CD4-positive, alpha-beta T cell (primary cell): ENCODE measurements at regions not wholly inside any gene's neighbourhood (a gene's known extent, or its start where the extent isn't known, plus 50 kb on each side); places are given as distances from the start of the nearest gene placed in this dataset.

ENCODE experiments used
- ATAC-seq: fragments of 200-7000 bp; cut with Tn5 transposase; one replicate; pipeline ENCODE4 v1.10.0; 2022; ENCODE audit warnings: mild to moderate bottlenecking; ENCODE audit not compliant: poor library complexity
- CTCF ChIA-PET: fragments of 350-600 bp; sonication (Branson Sonifier 250); formaldehyde crosslinking; loops from one replicate; lab custom pipeline; 2021; ENCODE audit warnings: antibody characterized with exemption, inconsistent platforms; lab: Charles Lee
- POLR2A ChIA-PET: fragments of 350-600 bp; sonication (Branson Sonifier 250); formaldehyde crosslinking; loops from one replicate; lab custom pipeline; 2021; ENCODE audit warnings: antibody characterized with exemption, inconsistent platforms; lab: Charles Lee
- DNase-seq, 14 experiments: peaks; one replicate each; pipeline ENCODE4 v3.0.0-alpha.2; 2013 to 2020; ENCODE audit warnings: mixed read lengths in 2 of 14
- H3K27ac ChIP-seq, 2 donors: one replicate each; pipeline versions ENCODE4 v1.5.1 to v1.7.0; 2013; ENCODE audit warnings: low read length in 2 of 2, low read depth in 1 of 2, mild to moderate bottlenecking in 1 of 2
- H3K27me3 ChIP-seq, 2 experiments: 1 replicate in 1 of 2; 2 replicates in 1 of 2; pipeline versions ENCODE4 v1.6.1 to v1.7.0; 2013; ENCODE audit warnings: low read length in 2 of 2, control low read depth in 1 of 2, mild to moderate bottlenecking in 1 of 2, moderate library complexity in 1 of 2; ENCODE audit not compliant: insufficient read depth in 2 of 2, control insufficient read depth in 1 of 2
- H3K36me3 ChIP-seq: one replicate; pipeline ENCODE4 v1.6.1; 2013; ENCODE audit warnings: low read length, control low read depth; ENCODE audit not compliant: insufficient read depth
- H3K4me1 ChIP-seq: one replicate; pipeline ENCODE4 v1.6.1; 2013; ENCODE audit warnings: low read length, control low read depth; ENCODE audit not compliant: insufficient read depth
- H3K4me3 ChIP-seq: one replicate; pipeline ENCODE4 v1.5.1; 2013; ENCODE audit warnings: mild to moderate bottlenecking, low read length, moderate library complexity
- H3K9me3 ChIP-seq, 2 experiments: 1 replicate in 1 of 2; 2 replicates in 1 of 2; pipeline versions ENCODE4 v1.6.1 to v1.7.0; 2013; ENCODE audit warnings: low read length in 2 of 2, mild to moderate bottlenecking in 2 of 2, control low read depth in 1 of 2, moderate library complexity in 1 of 2; ENCODE audit not compliant: control insufficient read depth in 1 of 2, insufficient read depth in 1 of 2
- H3K27ac Mint-ChIP-seq: one replicate; pipeline ENCODE4 v1.8.0; 2020; ENCODE audit warnings: mixed read lengths
- H3K27me3 Mint-ChIP-seq: one replicate; pipeline ENCODE4 v1.8.0; 2021; ENCODE audit warnings: mixed read lengths
- H3K36me3 Mint-ChIP-seq: one replicate; pipeline ENCODE4 v1.8.0; 2021; ENCODE audit warnings: low read depth, mixed read lengths
- H3K4me1 Mint-ChIP-seq: one replicate; pipeline ENCODE4 v1.8.0; 2021; ENCODE audit warnings: low read depth, mixed read lengths
- H3K4me3 Mint-ChIP-seq: one replicate; pipeline ENCODE4 v1.8.0; 2020; ENCODE audit warnings: mild to moderate bottlenecking, mixed read lengths
- H3K9me3 Mint-ChIP-seq: one replicate; pipeline ENCODE4 v1.8.0; 2020; ENCODE audit warnings: mixed read lengths
- intact Hi-C, 2 experiments: fragments of 100-400 bp; cut with DNase I in 1 of 2; cut with micrococcal nuclease in 1 of 2; formaldehyde crosslinking; loops; one replicate each; pipeline versions ENCODE4 v1.15.1 to v1.9.0; 2023 to 2025; cut with DNase I, micrococcal nuclease
- TF ChIP-seq, protein P1 (sequence below): fragments of 200-600 bp; IDR thresholded peaks from one replicate; pipeline ENCODE4 v1.8.0; 2022; ENCODE audit warnings: antibody characterized with exemption, mild to moderate bottlenecking

DNA sequence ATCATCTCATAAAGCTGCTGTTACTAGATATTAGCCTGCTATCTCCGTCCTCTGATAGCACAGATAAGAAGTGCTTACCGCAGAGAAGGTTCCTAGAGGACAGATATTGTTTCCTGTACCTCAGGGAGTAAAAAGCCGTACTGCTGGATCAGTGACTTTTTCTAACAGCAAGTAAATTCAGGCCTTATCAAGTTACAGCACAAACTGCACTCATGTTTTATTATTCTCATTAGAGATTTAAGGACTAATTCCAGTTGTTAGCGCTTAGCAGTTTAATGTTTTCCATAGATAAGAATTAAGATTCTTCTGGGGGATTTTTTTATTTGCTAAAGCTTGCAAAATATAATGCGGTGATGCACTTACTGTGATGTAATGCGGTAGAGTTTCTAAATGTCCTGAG lies 119.0 kb upstream of the OBI1 start:
- Histone ChIP-seq H3K36me3 (no peaks in the 10 kb centered on the region), H3K4me1 (no peaks in the 10 kb centered on the region), H3K9me3 (no peaks in the 10 kb centered on the region), H3K27ac (no peak overlapping the region), H3K4me3 (no peak overlapping the region), H3K27me3 (peaks cover 0 to 10% of the 10 kb centered on the region in 2 experiments)
- ATAC-seq (no peak), DNase-seq (no peak)
- no peak overlapping the region for H3K4me3 Mint-ChIP-seq
- H3K27ac Mint-ChIP-seq: no peak overlapping the region
- POLR2A ChIA-PET: no interaction called here
- CTCF ChIA-PET: no interaction called here
- intact Hi-C loops: no loop called here
- H3K36me3 Mint-ChIP-seq: no peaks in the 10 kb centered on the region
- no peaks in the 10 kb centered on the region for H3K9me3 Mint-ChIP-seq
- H3K27me3 Mint-ChIP-seq: peaks cover 36% of the 10 kb centered on the region
- TF ChIP-seq, protein P1, sequence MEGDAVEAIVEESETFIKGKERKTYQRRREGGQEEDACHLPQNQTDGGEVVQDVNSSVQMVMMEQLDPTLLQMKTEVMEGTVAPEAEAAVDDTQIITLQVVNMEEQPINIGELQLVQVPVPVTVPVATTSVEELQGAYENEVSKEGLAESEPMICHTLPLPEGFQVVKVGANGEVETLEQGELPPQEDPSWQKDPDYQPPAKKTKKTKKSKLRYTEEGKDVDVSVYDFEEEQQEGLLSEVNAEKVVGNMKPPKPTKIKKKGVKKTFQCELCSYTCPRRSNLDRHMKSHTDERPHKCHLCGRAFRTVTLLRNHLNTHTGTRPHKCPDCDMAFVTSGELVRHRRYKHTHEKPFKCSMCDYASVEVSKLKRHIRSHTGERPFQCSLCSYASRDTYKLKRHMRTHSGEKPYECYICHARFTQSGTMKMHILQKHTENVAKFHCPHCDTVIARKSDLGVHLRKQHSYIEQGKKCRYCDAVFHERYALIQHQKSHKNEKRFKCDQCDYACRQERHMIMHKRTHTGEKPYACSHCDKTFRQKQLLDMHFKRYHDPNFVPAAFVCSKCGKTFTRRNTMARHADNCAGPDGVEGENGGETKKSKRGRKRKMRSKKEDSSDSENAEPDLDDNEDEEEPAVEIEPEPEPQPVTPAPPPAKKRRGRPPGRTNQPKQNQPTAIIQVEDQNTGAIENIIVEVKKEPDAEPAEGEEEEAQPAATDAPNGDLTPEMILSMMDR: no peak
- no peaks in the 10 kb centered on the region for H3K4me1 Mint-ChIP-seq

DNA sequence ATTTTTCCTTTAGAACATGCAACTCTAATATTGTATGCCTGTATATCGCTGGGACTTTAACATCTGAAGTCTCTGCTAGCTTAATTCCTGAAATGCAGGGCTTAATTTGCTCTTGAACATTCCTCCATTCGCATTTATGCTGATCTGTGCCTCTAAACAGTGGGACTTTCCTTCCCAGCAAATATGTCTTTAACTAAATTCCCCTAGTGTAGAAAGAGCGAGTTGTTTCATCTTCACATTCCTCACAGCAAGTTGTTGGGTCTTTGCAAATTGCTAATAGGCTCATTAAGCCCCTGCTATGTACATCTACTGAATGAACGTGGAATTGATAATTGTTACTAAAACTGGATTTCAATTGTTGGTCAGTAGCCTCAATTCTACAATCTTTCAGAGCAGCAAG lies 118.4 kb upstream of the OBI1 start:
- Histone ChIP-seq H3K4me3 (no peak overlapping the region), H3K27ac (no peak overlapping the region), H3K36me3 (no peaks in the 10 kb centered on the region), H3K4me1 (no peaks in the 10 kb centered on the region), H3K9me3 (no peaks in the 10 kb centered on the region), H3K27me3 (peaks cover 0 to 5% of the 10 kb centered on the region in 2 experiments)
- intact Hi-C loops: no loop called here
- no peaks in the 10 kb centered on the region for H3K9me3 Mint-ChIP-seq
- no peaks in the 10 kb centered on the region for H3K4me1 Mint-ChIP-seq
- CTCF ChIA-PET: no interaction called here
- POLR2A ChIA-PET: no interaction called here
- DNase-seq (no peak), ATAC-seq (no peak)
- H3K36me3 Mint-ChIP-seq: no peaks in the 10 kb centered on the region
- no peak overlapping the region for H3K4me3 Mint-ChIP-seq
- TF ChIP-seq, protein P1: no peak
- H3K27me3 Mint-ChIP-seq: peaks cover 31% of the 10 kb centered on the region
- no peak overlapping the region for H3K27ac Mint-ChIP-seq

DNA sequence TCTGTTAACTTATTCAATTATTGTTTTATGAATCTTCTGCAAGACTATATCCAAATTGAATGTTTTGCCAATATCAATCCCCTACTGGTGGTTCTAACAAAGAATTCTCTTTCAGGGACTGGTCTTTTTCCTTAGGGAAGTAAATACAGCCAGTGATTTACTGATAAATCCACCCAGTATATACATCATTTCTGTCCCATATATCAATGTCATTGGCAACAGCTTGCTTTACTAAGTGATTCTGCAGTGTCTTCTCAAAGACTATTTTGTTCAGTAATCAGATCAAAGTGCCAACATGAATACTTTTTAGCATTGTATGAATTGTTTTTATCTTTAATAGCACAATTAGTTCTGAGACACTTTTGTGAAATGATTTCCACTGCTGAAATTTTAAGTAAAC lies 114.0 kb upstream of the OBI1 start:
- no peaks in the 10 kb centered on the region for H3K36me3 Mint-ChIP-seq
- H3K4me3 Mint-ChIP-seq: no peak overlapping the region
- Histone ChIP-seq H3K36me3 (no peaks in the 10 kb centered on the region), H3K4me3 (no peak overlapping the region), H3K27ac (no peak overlapping the region), H3K27me3 (peaks cover 2 to 3% of the 10 kb centered on the region in 2 experiments), H3K4me1 (no peaks in the 10 kb centered on the region), H3K9me3 (peaks cover 0 to 4% of the 10 kb centered on the region in 2 experiments)
- no peaks in the 10 kb centered on the region for H3K4me1 Mint-ChIP-seq
- ChIA-PET POLR2A (no interaction called here), CTCF (no interaction called here)
- no peak overlapping the region for H3K27ac Mint-ChIP-seq
- H3K9me3 Mint-ChIP-seq: no peaks in the 10 kb centered on the region
- intact Hi-C loops: no loop called here
- ATAC-seq: no peak
- H3K27me3 Mint-ChIP-seq: peaks cover 11% of the 10 kb centered on the region
- no peak for DNase-seq
- TF ChIP-seq, protein P1: no peak
